Spleen (tissue), 11 donors: ENCODE measurements at regions not wholly inside any gene's neighbourhood (a gene's known extent, or its start where the extent isn't known, plus 50 kb on each side); places are given as distances from the start of the nearest gene placed in this dataset.

Source experiments
- DNase-seq: peaks from one replicate; pipeline ENCODE4 v3.0.0-alpha.2; 2020
- H3K27ac ChIP-seq, 8 donors: fragments of 200-600 bp; sonication (generic) in 7 of 8; 1 replicate in 4 of 8; 2 replicates in 4 of 8; pipeline versions ENCODE4 v1.5.0 to v1.8.0; 2016 to 2021; ENCODE audit warnings: inconsistent platforms in 4 of 8, mild to moderate bottlenecking in 4 of 8, moderate library complexity in 1 of 8
- H3K27me3 ChIP-seq, 7 donors: fragments of 200-600 bp; sonication (generic) in 6 of 7; replicated peaks in 1 of 7; 1 replicate in 4 of 7; 2 replicates in 3 of 7; pipeline versions ENCODE4 v1.5.0 to v1.8.0; 2016 to 2021; ENCODE audit warnings: inconsistent platforms in 3 of 7, mild to moderate bottlenecking in 1 of 7
- H3K36me3 ChIP-seq, 6 donors: fragments of 200-600 bp; sonication (generic) in 5 of 6; 1 replicate in 4 of 6; 2 replicates in 2 of 6; pipeline versions ENCODE4 v1.5.0 to v1.8.0; 2016 to 2021; ENCODE audit warnings: inconsistent platforms in 2 of 6
- H3K4me1 ChIP-seq, 6 donors: fragments of 200-600 bp; sonication (generic) in 5 of 6; 1 replicate in 3 of 6; 2 replicates in 3 of 6; pipeline versions ENCODE4 v1.5.0 to v1.8.0; 2016 to 2021; ENCODE audit warnings: inconsistent platforms in 3 of 6
- H3K4me3 ChIP-seq, 8 donors: fragments of 200-600 bp; sonication (generic) in 7 of 8; 1 replicate in 4 of 8; 2 replicates in 4 of 8; pipeline versions ENCODE4 v1.5.0 to v1.8.0; 2016 to 2021; ENCODE audit warnings: inconsistent platforms in 4 of 8, mild to moderate bottlenecking in 4 of 8, moderate library complexity in 2 of 8
- H3K9me3 ChIP-seq, 8 donors: fragments of 200-600 bp; sonication (generic) in 7 of 8; 1 replicate in 4 of 8; 2 replicates in 4 of 8; pipeline versions ENCODE4 v1.5.0 to v1.8.0; 2016 to 2021; ENCODE audit warnings: inconsistent platforms in 4 of 8
- CTCF ChIP-seq, 11 experiments: fragments of 200-600 bp in 7 of 11; fragments of 450-650 bp in 4 of 11; sonication (generic) in 4 of 11; IDR thresholded peaks in 8 of 11; conservative IDR thresholded peaks in 3 of 11; 1 replicate in 7 of 11; 2 replicates in 4 of 11; pipeline versions ENCODE4 v1.4.0 to v1.8.0; 2016 to 2021; ENCODE audit warnings: antibody characterized with exemption in 11 of 11, inconsistent platforms in 4 of 11, mild to moderate bottlenecking in 1 of 11
- POLR2A ChIP-seq, 3 donors: fragments of 450-650 bp; IDR thresholded peaks; one replicate each; pipeline ENCODE4 v1.5.1; 2017; ENCODE audit warnings: antibody characterized with exemption in 3 of 3, mild to moderate bottlenecking in 1 of 3
- POLR2AphosphoS5 ChIP-seq, 3 donors: sonication (generic); formaldehyde crosslinking; IDR thresholded peaks; one replicate each; pipeline ENCODE4 v1.5.1; 2017; ENCODE audit warnings: antibody characterized with exemption in 3 of 3
- WGBS, 5 donors: extraction: QIAGEN DNeasy Blood & Tissue Kit in 3 of 5; methylation state at CpG; one replicate each; pipeline versions ENCODE4 v1.1.5 to v1.1.7; 2013 to 2018; 5-methylcytosine and 5-hydroxymethylcytosine counted together
- intact Hi-C: fragments of 100-400 bp; cut with DNase I; formaldehyde crosslinking; loops from one replicate; pipeline ENCODE4 v1.15.0; 2023; ENCODE audit warnings: low total_unique reads
- donor health status: healthy with polysubstance abuse.
- donor health status: DM: no; HTN: no; CAD: no; lungs with moderate emphysema.
- donor health status: DM: no; HTN: no; CAD: no.
- donor health status: Bipolar disorder and iron deficiency.
- donor health status: healthy.
- donor health status: DM: no; HTN: no; CAD: no.
- donor health status: DM: yes; HTN: yes; CAD: no.

GRCh38 chr3:1699361-1699920 lies 399.2 kb upstream of the CNTN4 start:
- 86 to 93% (median 91%) methylated on average over 7 to 17 of the region's 17 CpGs for WGBS, 5 donors
- Histone ChIP-seq H3K4me1 (no peaks in the 10 kb centered on the region), H3K27ac (no peak overlapping the region), H3K9me3 (peaks cover 0 to 29% (median 3%) of the 10 kb centered on the region in 8 donors), H3K27me3 (no peaks in the 10 kb centered on the region), H3K4me3 (no peak overlapping the region), H3K36me3 (no peaks in the 10 kb centered on the region)
- intact Hi-C loops = no loop called here
- DNase-seq = no peak
- no peak for TF ChIP-seq CTCF (IDR thresholded peaks at IDR 0.05 in 8 of 11, conservative IDR thresholded peaks at IDR 0.05 in 3 of 11)
- no peak for TF ChIP-seq POLR2AphosphoS5 (IDR thresholded peaks at IDR 0.05)
- no peak for TF ChIP-seq POLR2A (IDR thresholded peaks at IDR 0.05)

GRCh38 chr3:1700650-1701049 lies 398.0 kb upstream of the CNTN4 start:
- WGBS, 5 donors = 74 to 82% (median 77%) methylated on average over 5 of the region's 5 CpGs
- TF ChIP-seq POLR2AphosphoS5 (IDR thresholded peaks at IDR 0.05) = no peak
- no peak for TF ChIP-seq POLR2A (IDR thresholded peaks at IDR 0.05)
- no peak for TF ChIP-seq CTCF (IDR thresholded peaks at IDR 0.05 in 8 of 11, conservative IDR thresholded peaks at IDR 0.05 in 3 of 11)
- no peak overlapping the region for H3K4me3 ChIP-seq
- intact Hi-C loops = no loop called here
- no peak overlapping the region for H3K27ac ChIP-seq
- DNase-seq = peak; percentile 59
- H3K27me3 ChIP-seq = no peaks in the 10 kb centered on the region
- no peaks in the 10 kb centered on the region for H3K36me3 ChIP-seq
- peaks cover 0 to 39% (median 4%) of the 10 kb centered on the region in 8 donors for H3K9me3 ChIP-seq
- no peaks in the 10 kb centered on the region for H3K4me1 ChIP-seq

GRCh38 chr3:1703169-1703568 lies 395.5 kb upstream of the CNTN4 start:
- no peaks in the 10 kb centered on the region for H3K27me3 ChIP-seq

GRCh38 chr3:1710663-1711062 lies 388.0 kb upstream of the CNTN4 start:
- Histone ChIP-seq H3K36me3 (no peaks in the 10 kb centered on the region), H3K9me3 (peaks cover 0 to 49% (median 22%) of the 10 kb centered on the region in 8 donors), H3K27ac (no peak overlapping the region), H3K4me1 (no peaks in the 10 kb centered on the region), H3K4me3 (no peak overlapping the region), H3K27me3 (no peaks in the 10 kb centered on the region)
- no peak for DNase-seq
- no peak for TF ChIP-seq POLR2AphosphoS5 (IDR thresholded peaks at IDR 0.05)
- no peak for TF ChIP-seq POLR2A (IDR thresholded peaks at IDR 0.05)
- TF ChIP-seq CTCF (IDR thresholded peaks at IDR 0.05 in 8 of 11, conservative IDR thresholded peaks at IDR 0.05 in 3 of 11) = no peak
- 83 to 93% (median 86%) methylated on average over 10 to 11 of the region's 11 CpGs for WGBS, 5 donors
- intact Hi-C loops = no loop called here

More at GRCh38 chr3:1703169-1703568, 395.5 kb upstream of the CNTN4 start:
- DNase-seq = no peak
- Histone ChIP-seq H3K9me3 (peaks cover 0 to 52% (median 12%) of the 10 kb centered on the region in 8 donors), H3K27ac (no peak overlapping the region), H3K36me3 (no peaks in the 10 kb centered on the region), H3K4me3 (no peak overlapping the region), H3K4me1 (no peaks in the 10 kb centered on the region)
- intact Hi-C loops = no loop called here
- no peak for TF ChIP-seq CTCF (IDR thresholded peaks at IDR 0.05 in 8 of 11, conservative IDR thresholded peaks at IDR 0.05 in 3 of 11)
- no peak for TF ChIP-seq POLR2A (IDR thresholded peaks at IDR 0.05)
- TF ChIP-seq POLR2AphosphoS5 (IDR thresholded peaks at IDR 0.05) = no peak
- 59 to 72% (median 63%) methylated on average over 1 of the region's 1 CpG for WGBS, 5 donors
